IMR-90 (cell line): ENCODE measurements at regions not wholly inside any gene's neighbourhood (a gene's known extent, or its start where the extent isn't known, plus 50 kb on each side); places are given as distances from the start of the nearest gene placed in this dataset. TPM values are rescaled to one million over a fixed set of nuclear protein-coding genes. Genes with fewer than 3 reads are reported as not detected.

Experiments used
- microRNA-seq, 2 experiments: library from miRNA; stranded (forward) in 1 of 2; unstranded in 1 of 2; fragments of 10-50 nt in 1 of 2; fragments of <30 nt in 1 of 2; gene quantifications in 1 of 2; microRNA quantifications in 1 of 2; one replicate each; pipeline versions ENCODE3 to v1.1.0; 2013 to 2020; ENCODE audit not compliant: insufficient read depth in 1 of 2, insufficient read length in 1 of 2, unreplicated experiment in 1 of 2
- small RNA-seq, 5 experiments: library from RNA; depleted of rRNA; stranded (forward); fragments of <200 nt; gene quantifications; one replicate each; pipeline ENCODE3, GENCODE V24; 2012

Small RNA genes in the stretch of these regions (microRNA-seq; reads per million reads assigned to microRNA genes)
- gene RF00406 (ENCODE audit: insufficient read depth, insufficient read length), result not detected
- not detected for gene RNU6-1277P (ENCODE audit: insufficient read depth, insufficient read length)

Small RNA genes in the stretch of these regions (small RNA-seq; reads per million reads assigned to genes)
- 0 to 5.9 (median 0) reads per million in 5 experiments for gene RF00406
- gene RNU6-1277P, result 0 reads per million in 5 experiments
